WTC11 (cell line): ENCODE measurements at regions not wholly inside any gene's neighbourhood (a gene's known extent, or its start where the extent isn't known, plus 50 kb on each side); places are given as distances from the start of the nearest gene placed in this dataset.

Experiments
- ATAC-seq: fragments of 200-7000 bp; cut with Tn5 transposase; 2 replicates; pipeline ENCODE4 v1.10.0; 2021; ENCODE audit warnings: mild to moderate bottlenecking, moderate library complexity
- CTCF ChIA-PET: fragments of 300-600 bp; sonication (Branson Sonifier 250); formaldehyde crosslinking; loops from one replicate; lab custom pipeline; 2021; ENCODE audit warnings: antibody characterized with exemption; lab: Charles Lee
- POLR2A ChIA-PET: fragments of 350-600 bp; sonication (Branson Sonifier 250); formaldehyde crosslinking; loops from one replicate; lab custom pipeline; 2021; ENCODE audit warnings: antibody characterized with exemption; lab: Charles Lee
- DNase-seq: peaks from one replicate; pipeline ENCODE4 v3.0.0; 2021; ENCODE audit warnings: low spot score
- H3K27ac Mint-ChIP-seq: 2 replicates; pipeline ENCODE4 v1.8.0; 2021; ENCODE audit warnings: mixed read lengths
- H3K27me3 Mint-ChIP-seq: 2 replicates; pipeline ENCODE4 v1.8.0; 2021; ENCODE audit warnings: low read depth, mild to moderate bottlenecking, moderate library complexity, mixed read lengths
- H3K36me3 Mint-ChIP-seq: 2 replicates; pipeline ENCODE4 v1.8.0; 2021; ENCODE audit warnings: mixed read lengths
- H3K4me1 Mint-ChIP-seq: 2 replicates; pipeline ENCODE4 v1.8.0; 2022; ENCODE audit warnings: mixed read lengths
- H3K4me3 Mint-ChIP-seq: 2 replicates; pipeline ENCODE4 v1.8.0; 2021; ENCODE audit warnings: mild to moderate bottlenecking, moderate library complexity, mixed read lengths
- H3K9me3 Mint-ChIP-seq: 2 replicates; pipeline ENCODE4 v1.8.0; 2021; ENCODE audit warnings: mixed read lengths
- ATF1 ChIP-seq: sonication (generic); formaldehyde crosslinking; IDR thresholded peaks from 2 replicates; pipeline ENCODE4 v1.8.1; 2023; ENCODE audit warnings: mild to moderate bottlenecking, moderate library complexity, missing genetic modification reagents
- CBFB ChIP-seq: sonication (generic); formaldehyde crosslinking; IDR thresholded peaks from 2 replicates; pipeline ENCODE4 v1.8.1; 2022; ENCODE audit warnings: mild to moderate bottlenecking, low read depth, missing genetic modification reagents
- CREM ChIP-seq: sonication (generic); formaldehyde crosslinking; IDR thresholded peaks from 2 replicates; pipeline ENCODE4 v1.8.1; 2022; ENCODE audit warnings: mild to moderate bottlenecking, missing genetic modification reagents, moderate library complexity
- E2F5 ChIP-seq: sonication (generic); formaldehyde crosslinking; IDR thresholded peaks from 2 replicates; pipeline ENCODE4 v1.8.1; 2022; ENCODE audit warnings: mild to moderate bottlenecking, moderate library complexity, missing genetic modification reagents
- ERG ChIP-seq: fragments of 250-450 bp; sonication (Bioruptor Pico); IDR thresholded peaks from 2 replicates; pipeline ENCODE4 v1.8.0; 2021; ENCODE audit warnings: mild to moderate bottlenecking
- HMGXB4 ChIP-seq: sonication (generic); formaldehyde crosslinking; IDR thresholded peaks from 2 replicates; pipeline ENCODE4 v1.8.1; 2023; ENCODE audit warnings: mild to moderate bottlenecking, moderate library complexity, missing genetic modification reagents
- NFYB ChIP-seq: sonication (generic); formaldehyde crosslinking; conservative IDR thresholded peaks from 2 replicates; pipeline ENCODE4 v1.8.0; 2022; ENCODE audit warnings: low read depth, missing genetic modification reagents
- OVOL2 ChIP-seq: fragments of 250-450 bp; sonication (Bioruptor Pico); IDR thresholded peaks from 2 replicates; pipeline ENCODE4 v1.9.0; 2021; ENCODE audit warnings: mild to moderate bottlenecking, borderline replicate concordance
- PRDM15 ChIP-seq: sonication (generic); formaldehyde crosslinking; IDR thresholded peaks from 2 replicates; pipeline ENCODE4 v1.8.0; 2022; ENCODE audit warnings: missing genetic modification reagents
- SMAD4 ChIP-seq: sonication (generic); formaldehyde crosslinking; IDR thresholded peaks from 2 replicates; pipeline ENCODE4 v1.8.0; 2022; ENCODE audit warnings: mild to moderate bottlenecking, missing genetic modification reagents
- SOX15 ChIP-seq: fragments of 250-450 bp; sonication (Bioruptor Pico); IDR thresholded peaks from 2 replicates; pipeline ENCODE4 v1.9.0; 2021; ENCODE audit warnings: mild to moderate bottlenecking
- TCF7 ChIP-seq: sonication (generic); formaldehyde crosslinking; IDR thresholded peaks from 2 replicates; pipeline ENCODE4 v1.8.0; 2022; ENCODE audit warnings: mild to moderate bottlenecking, low read depth, missing genetic modification reagents, moderate library complexity
- TEAD1 ChIP-seq: sonication (generic); formaldehyde crosslinking; IDR thresholded peaks from 2 replicates; pipeline ENCODE4 v1.8.0; 2022; ENCODE audit warnings: mild to moderate bottlenecking, missing genetic modification reagents
- TP53 ChIP-seq: sonication (generic); formaldehyde crosslinking; IDR thresholded peaks from 2 replicates; pipeline ENCODE4 v1.8.1; 2023; ENCODE audit warnings: mild to moderate bottlenecking, missing genetic modification reagents
- ZBTB21 ChIP-seq: sonication (generic); formaldehyde crosslinking; IDR thresholded peaks from 2 replicates; pipeline ENCODE4 v1.8.1; 2023; ENCODE audit warnings: mild to moderate bottlenecking, missing genetic modification reagents, borderline replicate concordance
- ZNF512 ChIP-seq: sonication (generic); formaldehyde crosslinking; IDR thresholded peaks from 2 replicates; pipeline ENCODE4 v1.8.1; 2022; ENCODE audit warnings: missing genetic modification reagents, borderline replicate concordance
- TF ChIP-seq, protein P1 (sequence below): sonication (generic); formaldehyde crosslinking; IDR thresholded peaks from 2 replicates; pipeline ENCODE4 v1.8.0; 2022; ENCODE audit warnings: mild to moderate bottlenecking, missing genetic modification reagents
- TF ChIP-seq, protein P2 (sequence below): sonication (generic); formaldehyde crosslinking; IDR thresholded peaks from 2 replicates; pipeline ENCODE4 v1.8.0; 2022; ENCODE audit warnings: mild to moderate bottlenecking, missing genetic modification reagents
- TF ChIP-seq, protein P3 (sequence below): sonication (generic); formaldehyde crosslinking; IDR thresholded peaks from 2 replicates; pipeline ENCODE4 v1.8.1; 2022; ENCODE audit warnings: low read depth, mild to moderate bottlenecking, moderate library complexity, missing genetic modification reagents, borderline replicate concordance

- H3K27me3 Mint-ChIP-seq = no peaks in the 10 kb centered on the region
- no peaks in the 10 kb centered on the region for H3K36me3 Mint-ChIP-seq
- no peaks in the 10 kb centered on the region for H3K4me1 Mint-ChIP-seq
- no peak for TF ChIP-seq E2F5 (CRISPR knock-in tag)
- no peak for TF ChIP-seq TEAD1
- TF ChIP-seq, protein P1, sequence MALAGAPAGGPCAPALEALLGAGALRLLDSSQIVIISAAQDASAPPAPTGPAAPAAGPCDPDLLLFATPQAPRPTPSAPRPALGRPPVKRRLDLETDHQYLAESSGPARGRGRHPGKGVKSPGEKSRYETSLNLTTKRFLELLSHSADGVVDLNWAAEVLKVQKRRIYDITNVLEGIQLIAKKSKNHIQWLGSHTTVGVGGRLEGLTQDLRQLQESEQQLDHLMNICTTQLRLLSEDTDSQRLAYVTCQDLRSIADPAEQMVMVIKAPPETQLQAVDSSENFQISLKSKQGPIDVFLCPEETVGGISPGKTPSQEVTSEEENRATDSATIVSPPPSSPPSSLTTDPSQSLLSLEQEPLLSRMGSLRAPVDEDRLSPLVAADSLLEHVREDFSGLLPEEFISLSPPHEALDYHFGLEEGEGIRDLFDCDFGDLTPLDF (CRISPR knock-in tag) = no peak
- no peak for TF ChIP-seq ATF1 (CRISPR knock-in tag)
- TF ChIP-seq SMAD4 (CRISPR knock-in tag) = no peak
- TF ChIP-seq CREM (CRISPR knock-in tag) = no peak
- no peak for TF ChIP-seq TCF7
- TF ChIP-seq OVOL2 = no peak
- TF ChIP-seq, protein P2, sequence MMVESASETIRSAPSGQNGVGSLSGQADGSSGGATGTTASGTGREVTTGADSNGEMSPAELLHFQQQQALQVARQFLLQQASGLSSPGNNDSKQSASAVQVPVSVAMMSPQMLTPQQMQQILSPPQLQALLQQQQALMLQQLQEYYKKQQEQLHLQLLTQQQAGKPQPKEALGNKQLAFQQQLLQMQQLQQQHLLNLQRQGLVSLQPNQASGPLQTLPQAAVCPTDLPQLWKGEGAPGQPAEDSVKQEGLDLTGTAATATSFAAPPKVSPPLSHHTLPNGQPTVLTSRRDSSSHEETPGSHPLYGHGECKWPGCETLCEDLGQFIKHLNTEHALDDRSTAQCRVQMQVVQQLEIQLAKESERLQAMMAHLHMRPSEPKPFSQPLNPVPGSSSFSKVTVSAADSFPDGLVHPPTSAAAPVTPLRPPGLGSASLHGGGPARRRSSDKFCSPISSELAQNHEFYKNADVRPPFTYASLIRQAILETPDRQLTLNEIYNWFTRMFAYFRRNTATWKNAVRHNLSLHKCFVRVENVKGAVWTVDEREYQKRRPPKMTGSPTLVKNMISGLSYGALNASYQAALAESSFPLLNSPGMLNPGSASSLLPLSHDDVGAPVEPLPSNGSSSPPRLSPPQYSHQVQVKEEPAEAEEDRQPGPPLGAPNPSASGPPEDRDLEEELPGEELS (CRISPR knock-in tag) = no peak
- TF ChIP-seq, all 79 proteins: peak for 0
- DNase-seq (no peak), ATAC-seq (no peak)
- Mint-ChIP-seq H3K4me3 (no peak overlapping the region), H3K9me3 (no peaks in the 10 kb centered on the region), H3K27ac (no peak overlapping the region)
- ChIA-PET CTCF (no interaction called here), POLR2A (no interaction called here)
Measured at GRCh38 chr18:42157878-42158277, 202.8 kb downstream of the PIK3C3 start.

DNA sequence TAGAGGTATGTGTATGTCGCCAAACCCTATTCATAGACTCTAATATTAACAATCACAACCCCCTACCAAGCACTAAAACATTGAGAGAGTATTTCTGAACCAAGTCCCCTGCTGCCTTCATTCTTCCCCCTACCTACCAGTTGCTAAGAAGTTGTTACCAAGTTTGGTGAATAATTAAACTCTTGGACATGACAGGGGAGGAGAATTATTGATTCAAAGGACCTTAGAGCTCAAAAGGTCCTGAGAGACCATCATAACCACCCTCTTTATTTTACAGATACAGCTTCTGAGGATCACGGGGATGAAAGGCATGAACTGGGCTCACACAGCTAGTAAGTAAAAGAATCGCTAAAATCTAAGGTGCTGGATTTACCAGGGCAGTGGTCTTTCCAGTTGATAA, 204.1 kb downstream of the PIK3C3 start:
- no peaks in the 10 kb centered on the region for H3K9me3 Mint-ChIP-seq
- CTCF ChIA-PET = no interaction called here
- H3K4me1 Mint-ChIP-seq = no peaks in the 10 kb centered on the region
- H3K36me3 Mint-ChIP-seq = no peaks in the 10 kb centered on the region
- DNase-seq (no peak), ATAC-seq (no peak)
- no peak overlapping the region for H3K4me3 Mint-ChIP-seq
- no peaks in the 10 kb centered on the region for H3K27me3 Mint-ChIP-seq
- H3K27ac Mint-ChIP-seq = no peak overlapping the region
- POLR2A ChIA-PET = no interaction called here
- TF ChIP-seq ZBTB21 = no peak
- no peak for TF ChIP-seq ZNF512 (CRISPR knock-in tag)
- TF ChIP-seq CBFB (CRISPR knock-in tag) = no peak
- no peak for TF ChIP-seq ERG (CRISPR knock-in tag)
- TF ChIP-seq TP53 = no peak
- TF ChIP-seq HMGXB4 (CRISPR knock-in tag) = no peak
- TF ChIP-seq, protein P3, sequence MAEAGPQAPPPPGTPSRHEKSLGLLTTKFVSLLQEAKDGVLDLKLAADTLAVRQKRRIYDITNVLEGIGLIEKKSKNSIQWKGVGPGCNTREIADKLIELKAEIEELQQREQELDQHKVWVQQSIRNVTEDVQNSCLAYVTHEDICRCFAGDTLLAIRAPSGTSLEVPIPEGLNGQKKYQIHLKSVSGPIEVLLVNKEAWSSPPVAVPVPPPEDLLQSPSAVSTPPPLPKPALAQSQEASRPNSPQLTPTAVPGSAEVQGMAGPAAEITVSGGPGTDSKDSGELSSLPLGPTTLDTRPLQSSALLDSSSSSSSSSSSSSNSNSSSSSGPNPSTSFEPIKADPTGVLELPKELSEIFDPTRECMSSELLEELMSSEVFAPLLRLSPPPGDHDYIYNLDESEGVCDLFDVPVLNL = no peak
- no peak for TF ChIP-seq SOX15
- TF ChIP-seq NFYB (CRISPR knock-in tag) = no peak
- no peak for TF ChIP-seq PRDM15 (CRISPR knock-in tag)
